HL-60 (cell line): ENCODE measurements at regions not wholly inside any gene's neighbourhood (a gene's known extent, or its start where the extent isn't known, plus 50 kb on each side); places are given as distances from the start of the nearest gene placed in this dataset.

Source experiments
- POLR2AphosphoS5 ChIP-seq: IDR thresholded peaks from 2 replicates; pipeline ENCODE4 v1.6.1; 2012; ENCODE audit warnings: low read depth
- SPI1 ChIP-seq: IDR thresholded peaks from 2 replicates; pipeline ENCODE4 v1.6.1; 2012; ENCODE audit warnings: low read depth, mild to moderate bottlenecking, borderline replicate concordance
- TF ChIP-seq, protein P1 (sequence below): IDR thresholded peaks from one replicate; pipeline ENCODE4 v1.5.1; 2011; ENCODE audit warnings: low read length, control low read depth, inconsistent platforms; ENCODE audit not compliant: insufficient read depth

- TF ChIP-seq SPI1 (peak; percentile 63), POLR2AphosphoS5 (no peak)
- TF ChIP-seq, protein P1, sequence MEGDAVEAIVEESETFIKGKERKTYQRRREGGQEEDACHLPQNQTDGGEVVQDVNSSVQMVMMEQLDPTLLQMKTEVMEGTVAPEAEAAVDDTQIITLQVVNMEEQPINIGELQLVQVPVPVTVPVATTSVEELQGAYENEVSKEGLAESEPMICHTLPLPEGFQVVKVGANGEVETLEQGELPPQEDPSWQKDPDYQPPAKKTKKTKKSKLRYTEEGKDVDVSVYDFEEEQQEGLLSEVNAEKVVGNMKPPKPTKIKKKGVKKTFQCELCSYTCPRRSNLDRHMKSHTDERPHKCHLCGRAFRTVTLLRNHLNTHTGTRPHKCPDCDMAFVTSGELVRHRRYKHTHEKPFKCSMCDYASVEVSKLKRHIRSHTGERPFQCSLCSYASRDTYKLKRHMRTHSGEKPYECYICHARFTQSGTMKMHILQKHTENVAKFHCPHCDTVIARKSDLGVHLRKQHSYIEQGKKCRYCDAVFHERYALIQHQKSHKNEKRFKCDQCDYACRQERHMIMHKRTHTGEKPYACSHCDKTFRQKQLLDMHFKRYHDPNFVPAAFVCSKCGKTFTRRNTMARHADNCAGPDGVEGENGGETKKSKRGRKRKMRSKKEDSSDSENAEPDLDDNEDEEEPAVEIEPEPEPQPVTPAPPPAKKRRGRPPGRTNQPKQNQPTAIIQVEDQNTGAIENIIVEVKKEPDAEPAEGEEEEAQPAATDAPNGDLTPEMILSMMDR = no peak
Observed at GRCh38 chr9:16147726-16148125, 594.9 kb downstream of the CCDC171 start.
